ENCODE measurements at regions not wholly inside any gene's neighbourhood (a gene's known extent, or its start where the extent isn't known, plus 50 kb on each side); places are given as distances from the start of the nearest gene placed in this dataset.
"Not testable (repeated sequence)": the region's sequence is repeated elsewhere in the genome, so short reads cannot be mapped to it uniquely, and the experiment has no call there.

DNA sequence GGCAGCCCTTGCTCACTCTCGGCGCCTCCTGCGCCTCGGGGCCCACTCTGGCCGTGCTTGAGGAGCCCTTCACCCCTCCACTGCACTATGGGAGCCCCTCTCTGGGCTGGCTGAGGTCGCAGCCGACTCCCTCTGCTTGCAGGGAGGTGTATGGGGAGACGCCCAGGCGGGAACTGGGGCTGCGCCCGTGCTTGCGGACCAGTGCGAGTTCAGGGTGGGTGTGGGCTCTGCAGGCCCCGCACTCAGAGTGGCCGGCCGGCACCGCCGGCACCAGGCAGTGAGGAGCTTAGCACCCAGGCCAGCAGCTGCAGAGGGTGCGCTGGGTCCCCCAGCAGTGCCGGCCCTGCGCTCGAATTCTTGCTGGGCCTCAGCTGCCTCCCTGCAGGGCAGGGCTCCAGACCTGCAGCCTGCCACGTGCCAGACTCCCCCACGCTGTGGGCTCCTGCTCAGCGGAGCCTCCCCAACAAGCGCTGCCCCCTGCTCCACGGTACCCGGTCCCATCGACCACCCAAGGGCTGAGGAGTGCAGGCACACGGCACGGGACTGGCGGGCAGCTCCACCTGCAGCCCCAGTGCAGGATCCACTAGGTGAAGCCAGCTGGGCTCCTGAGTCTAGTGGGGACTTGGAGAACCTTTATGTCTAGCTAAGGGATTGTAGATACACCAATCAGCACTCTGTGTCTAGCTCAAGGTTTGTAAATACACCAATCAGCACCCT is 54.0 kb upstream of the WWC2 start:
- DNase-seq = not testable (repeated sequence)

GRCh38 chr4:183038436-183038835 is 60.6 kb upstream of the WWC2 start:
- DNase-seq = no peak

DNA sequence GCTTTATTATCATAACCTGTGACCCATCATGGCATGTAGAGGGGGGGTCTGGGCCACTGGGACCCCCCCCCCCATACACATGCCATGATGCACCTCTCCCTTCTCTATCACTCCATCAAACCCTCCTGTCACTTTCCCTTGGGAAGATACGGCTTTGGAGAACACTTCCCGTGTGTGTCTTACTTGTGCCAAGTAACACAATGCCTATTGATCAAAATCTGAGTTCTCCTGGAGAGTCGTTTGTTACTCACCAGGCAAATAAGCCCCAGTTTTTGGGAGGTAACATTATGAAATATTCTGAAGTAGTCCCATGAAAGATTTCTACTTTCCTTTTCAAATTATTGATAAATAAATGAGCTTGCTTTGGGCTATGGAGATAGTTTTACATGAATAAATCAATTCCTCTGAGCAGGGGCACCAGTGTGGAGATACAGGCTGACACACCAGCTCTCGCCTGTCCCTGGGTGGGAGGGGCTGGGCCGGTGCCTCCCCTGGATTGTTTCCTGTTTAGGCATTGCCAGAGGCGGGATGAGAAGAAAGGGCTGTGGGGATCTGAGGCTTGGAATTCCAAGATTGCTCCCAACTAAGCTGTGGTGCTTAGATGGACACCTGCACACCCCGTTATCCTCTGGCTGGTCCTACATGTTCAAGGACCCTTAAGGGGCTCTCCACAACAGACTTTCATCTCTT is 63.2 kb upstream of the WWC2 start:
- no peak for DNase-seq

DNA sequence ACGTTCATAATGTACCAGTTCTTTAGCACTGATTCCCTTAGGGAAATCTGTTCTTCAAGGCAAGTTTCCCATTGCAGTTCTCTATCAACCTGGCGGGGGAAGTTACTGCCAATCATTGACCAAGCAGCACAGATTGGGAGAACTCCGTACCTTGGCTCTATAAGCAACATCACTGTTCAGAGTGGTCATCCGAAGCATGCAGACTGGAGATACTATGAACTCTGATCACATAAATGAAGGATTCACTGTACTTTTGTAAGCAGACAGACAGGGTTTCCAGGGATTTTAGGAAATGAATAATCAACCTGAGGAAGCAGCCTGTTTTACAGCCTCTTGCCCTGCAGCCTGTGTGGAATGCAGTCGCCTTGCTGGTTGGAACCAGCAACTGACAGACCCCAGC is 63.8 kb upstream of the WWC2 start:
- DNase-seq = no peak

- no peak for DNase-seq
Measured at GRCh38 chr4:183030823-183031222, 68.2 kb upstream of the WWC2 start.

DNA sequence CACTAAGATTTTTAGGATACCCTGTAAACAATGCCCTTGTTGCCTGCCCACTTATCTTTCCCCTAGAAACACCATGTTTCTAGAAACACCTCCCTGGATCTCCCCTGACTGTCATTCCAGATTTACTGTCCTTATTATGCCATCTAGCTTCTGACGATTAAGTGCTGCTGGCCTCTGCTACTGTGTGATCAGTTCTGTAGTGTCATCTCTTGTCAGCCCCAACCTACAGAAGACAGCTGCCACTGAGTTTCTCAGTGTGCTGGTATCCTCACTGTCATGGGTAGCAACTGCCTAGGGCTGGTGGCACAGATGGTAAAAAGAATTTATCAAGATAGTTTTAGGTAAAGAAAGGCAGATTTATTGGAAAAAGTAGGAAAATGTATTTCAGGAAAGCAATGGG is 68.7 kb upstream of the WWC2 start:
- no peak for DNase-seq

DNA sequence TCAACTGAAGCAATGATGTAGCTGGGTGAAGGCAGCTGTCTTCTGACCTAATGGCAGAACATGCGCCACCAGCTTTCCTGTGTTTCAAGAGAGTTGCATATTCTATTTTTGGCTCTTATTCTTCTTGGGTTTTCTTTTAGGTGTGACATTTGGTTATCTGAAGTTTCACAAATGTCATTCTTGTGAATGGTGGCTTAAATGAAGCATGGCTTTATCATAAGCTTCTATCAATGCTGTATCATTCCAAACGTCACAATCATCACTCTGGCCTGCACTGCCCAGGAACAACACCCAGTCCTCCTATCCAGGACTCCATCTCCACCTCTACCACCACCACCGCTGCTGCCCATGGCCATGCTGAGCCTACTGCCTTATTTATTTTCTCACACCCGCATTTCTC is 69.7 kb upstream of the WWC2 start:
- DNase-seq = no peak

- no peak for DNase-seq
Measured at GRCh38 chr4:183026701-183027100, 72.4 kb upstream of the WWC2 start.

DNA sequence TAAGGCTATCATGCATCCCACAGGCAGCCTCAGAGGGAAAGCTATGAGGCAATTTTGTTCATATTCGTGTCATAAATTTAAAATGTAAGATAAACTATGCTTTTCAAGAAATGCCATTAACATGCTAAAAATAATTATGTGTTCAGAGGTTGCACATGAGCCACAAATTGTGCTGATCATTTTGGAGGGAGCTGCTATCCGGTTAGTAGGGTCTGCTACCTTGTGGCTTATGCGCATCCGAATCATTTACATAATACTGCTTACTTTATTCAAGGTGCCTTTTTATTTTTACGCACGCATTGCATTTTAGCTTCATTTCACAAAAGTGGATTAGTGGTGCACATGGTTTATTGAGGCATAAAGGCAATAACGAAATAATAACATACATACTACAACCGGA is 76.4 kb upstream of the WWC2 start:
- no peak for DNase-seq

- DNase-seq = no peak
Measured at GRCh38 chr4:183017962-183018361, 81.1 kb upstream of the WWC2 start.

DNA sequence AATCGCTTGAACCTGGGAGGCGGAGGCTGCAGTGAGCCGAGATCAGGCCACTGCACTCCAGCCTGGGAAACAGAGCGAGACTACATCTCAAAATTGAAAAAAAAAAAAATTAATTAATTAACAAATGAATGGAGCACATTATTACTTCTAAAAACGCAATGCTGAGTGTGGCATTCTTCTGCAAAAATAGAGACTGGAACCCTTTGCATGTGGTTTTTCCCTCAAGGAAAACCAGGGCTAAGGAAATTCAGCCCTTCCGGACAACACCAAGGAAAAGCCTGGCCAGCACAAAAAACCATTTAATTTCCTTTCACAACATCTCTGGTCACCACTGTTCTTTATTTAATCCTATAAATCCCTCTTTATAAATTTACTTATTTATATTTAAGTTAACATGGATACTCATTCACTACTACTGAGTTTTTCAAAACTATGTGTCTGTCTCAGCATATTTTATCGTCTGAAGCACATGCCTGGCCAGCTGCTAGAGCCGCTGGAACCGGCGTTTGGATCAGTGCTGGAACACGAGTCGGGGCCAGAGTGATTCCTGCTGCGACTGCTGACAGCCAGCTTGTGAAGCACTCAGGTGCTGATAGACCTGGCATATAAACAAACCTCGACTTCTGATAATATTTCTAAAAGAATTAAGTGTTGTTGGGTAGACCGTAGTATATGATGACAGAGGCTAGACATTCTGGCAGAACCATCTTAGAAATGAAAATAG is 84.5 kb upstream of the WWC2 start:
- no peak for DNase-seq

DNA sequence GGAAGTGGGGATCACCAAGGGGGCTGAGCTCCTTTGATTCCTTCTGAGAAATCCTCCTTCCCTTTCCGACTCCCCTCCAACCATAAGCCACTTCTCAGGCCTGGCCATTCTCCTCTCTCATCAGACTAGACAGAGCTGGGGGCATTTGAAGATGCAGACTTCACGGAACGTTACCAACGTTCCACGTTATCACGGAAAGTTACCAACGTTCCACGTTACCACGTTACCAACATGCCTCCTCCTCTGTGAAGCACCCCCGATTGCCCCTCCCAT is 85.4 kb upstream of the WWC2 start:
- DNase-seq = no peak

GRCh38 chr4:183012879-183013729 is 86.0 kb upstream of the WWC2 start:
- no peak for DNase-seq

DNA sequence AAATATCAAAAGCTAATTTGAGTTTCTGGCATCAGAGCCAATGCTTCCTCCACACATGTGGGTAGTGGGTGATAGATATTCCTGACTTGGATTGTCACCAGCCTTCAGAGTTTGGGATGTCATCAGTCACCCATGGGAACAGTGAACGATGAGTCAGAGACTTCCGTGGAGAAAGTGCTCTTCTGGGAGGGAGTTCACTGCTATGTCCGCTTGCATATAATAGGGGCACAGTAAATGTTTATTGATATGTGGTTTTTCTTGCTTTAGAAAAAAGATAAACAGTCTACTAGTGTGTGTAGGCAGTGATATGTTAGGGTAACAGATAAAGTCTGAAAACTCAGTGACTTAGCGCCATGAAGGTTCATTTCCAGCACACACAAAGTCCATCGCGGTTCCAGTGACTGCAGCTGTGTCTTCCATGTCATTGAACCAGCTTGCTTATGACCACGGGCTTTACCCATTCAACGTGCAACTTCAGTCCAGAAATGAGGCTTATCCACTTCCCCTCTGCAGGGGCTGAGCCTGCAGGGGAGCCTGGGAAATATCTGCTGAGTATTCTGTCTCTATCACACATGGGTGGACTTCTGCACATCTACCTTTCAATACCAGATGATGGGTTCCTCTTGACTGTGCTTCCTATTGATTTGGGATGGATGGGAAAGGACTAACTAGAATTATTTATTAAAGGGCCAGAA is 87.7 kb upstream of the WWC2 start:
- DNase-seq = no peak

DNA sequence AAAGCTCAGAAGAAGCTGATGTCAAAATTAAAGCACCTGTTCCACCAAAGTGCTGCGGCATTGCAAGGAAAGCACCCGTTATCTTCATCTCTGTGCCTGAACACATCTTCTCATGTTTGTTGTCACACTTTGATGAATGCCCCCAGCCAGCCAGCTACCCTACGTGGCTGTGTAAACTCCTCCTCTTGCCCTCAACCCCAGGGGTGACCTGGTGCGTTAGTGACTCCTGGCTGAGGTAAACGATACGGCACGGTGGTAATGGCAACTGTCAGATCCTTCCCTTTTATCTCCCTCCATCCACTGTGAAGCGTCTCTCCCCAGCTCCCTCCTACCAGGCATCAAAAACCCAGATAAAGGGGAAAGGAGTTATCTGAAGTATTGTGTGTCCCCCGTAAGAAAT is 90.6 kb upstream of the WWC2 start:
- no peak for DNase-seq

- DNase-seq = not testable (repeated sequence)
Measured at GRCh38 chr4:183004370-183004769, 87.2 kb upstream of the DCTD start.

DNA sequence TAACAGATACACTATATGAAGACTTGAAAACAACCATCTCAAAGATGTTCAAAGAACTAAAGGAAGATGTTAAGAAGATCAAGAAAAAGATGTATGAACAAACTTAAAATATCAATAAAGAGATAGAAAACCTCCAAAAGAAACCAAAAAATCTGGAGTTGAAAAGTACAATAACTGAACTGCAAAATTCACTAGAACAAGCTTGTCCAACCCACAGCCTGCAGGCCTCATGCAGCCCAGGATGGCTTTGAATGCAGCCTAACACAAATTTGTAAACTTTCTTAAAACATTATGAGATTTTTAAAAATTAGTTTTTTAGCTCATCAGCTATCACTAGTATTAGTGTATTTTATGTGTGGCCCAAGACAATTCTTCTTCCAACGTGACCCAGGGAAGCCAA is 77.0 kb upstream of the DCTD start:
- DNase-seq = no peak

DNA sequence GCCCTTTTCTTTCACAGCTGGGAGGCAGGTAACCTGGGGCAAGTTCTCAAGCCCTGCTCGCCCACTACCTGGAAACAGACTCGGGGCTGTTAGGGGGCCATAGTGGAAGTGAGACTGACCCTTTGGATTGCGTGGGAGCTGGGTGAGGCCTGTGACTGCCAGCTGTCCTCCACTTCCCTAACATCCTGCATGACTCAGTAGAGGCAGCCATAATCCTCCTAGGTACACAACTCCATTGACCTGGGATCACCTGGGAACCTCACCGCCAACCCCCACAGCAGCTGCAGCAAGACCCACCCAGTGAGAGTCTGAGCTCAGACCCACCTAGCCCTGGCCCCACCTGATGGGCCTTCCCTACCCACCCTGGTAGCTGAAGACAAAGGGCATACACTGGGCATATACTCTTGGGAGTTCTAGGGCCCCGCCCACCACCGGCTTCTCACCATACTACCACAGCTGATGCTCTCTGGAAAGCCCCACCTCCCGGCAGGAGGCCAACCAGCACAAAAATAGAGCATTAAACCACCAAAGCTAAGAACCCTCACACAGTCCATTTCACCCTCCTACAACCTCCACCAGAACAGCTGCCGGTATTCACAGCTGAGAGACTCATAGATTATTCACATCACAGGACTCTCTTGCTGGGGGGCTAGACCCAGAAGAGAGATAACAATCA is 61.1 kb upstream of the DCTD start:
- peak; percentile 0 for DNase-seq

DNA sequence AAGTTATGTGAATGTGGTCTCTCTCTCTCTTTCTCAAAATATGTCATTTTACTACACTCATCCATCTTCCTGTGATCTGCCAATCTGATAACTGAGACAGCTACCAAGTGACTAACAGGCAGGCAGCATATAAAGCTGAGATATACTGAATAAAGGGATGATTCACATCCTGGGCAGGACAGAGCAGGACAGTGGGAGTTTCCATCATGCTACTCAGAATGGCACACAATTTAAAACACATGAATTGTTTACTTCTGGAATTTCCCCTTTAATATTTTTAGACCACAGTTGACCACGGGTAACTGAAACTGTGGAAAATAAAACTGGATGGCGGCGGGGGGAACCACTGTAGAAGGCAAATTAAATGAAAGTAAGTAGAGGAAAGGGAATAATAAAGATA is 58.6 kb upstream of the DCTD start:
- no peak for DNase-seq

- no peak for DNase-seq
Measured at GRCh38 chr4:182973941-182974340, 56.8 kb upstream of the DCTD start.

- DNase-seq = no peak
Measured at GRCh38 chr4:182973511-182973911, 56.3 kb upstream of the DCTD start.

DNA sequence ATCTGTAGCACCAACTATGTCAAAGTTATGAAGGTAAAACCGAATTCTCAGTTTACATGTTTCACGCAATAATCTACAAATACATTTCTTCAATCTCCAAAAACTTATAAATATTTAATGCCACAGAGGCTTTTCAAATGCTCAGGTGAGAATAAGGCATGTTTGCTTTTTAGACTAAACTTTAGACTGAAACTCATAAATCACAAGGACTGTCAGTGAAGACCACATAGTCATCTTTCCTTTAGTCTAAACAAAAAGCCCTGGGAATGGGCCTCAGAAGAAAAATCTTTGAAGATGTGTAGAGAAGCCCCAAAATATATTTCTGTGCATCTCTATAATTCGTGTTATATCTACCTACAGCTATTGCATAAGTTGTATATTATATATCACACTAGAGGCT is 54.5 kb upstream of the DCTD start:
- DNase-seq = no peak

All from NCI-H2171 treated with DMSO at 0.1 percent for 48 hours (cell line).